ENCODE measurements at regions not wholly inside any gene's neighbourhood (a gene's known extent, or its start where the extent isn't known, plus 50 kb on each side); places are given as distances from the start of the nearest gene placed in this dataset.

- Histone ChIP-seq H3K27ac (ENCODE audit: low read length) (no peak overlapping the region), H3K4me3 (ENCODE audit: low read length in 2 of 2) (no peak overlapping the region), H3K9me3 (ENCODE audit: control insufficient read depth in 2 of 2, low read length in 2 of 2) (peaks cover 0 to 3% of the 10 kb centered on the region in 2 donors), H3K4me1 (ENCODE audit: control insufficient read depth, insufficient read depth, low read length) (peaks cover 24% of the 10 kb centered on the region), H3K27me3 (ENCODE audit: control insufficient read depth in 1 of 2, insufficient read depth in 2 of 2, low read length in 2 of 2) (no peaks in the 10 kb centered on the region), H3K9ac (ENCODE audit: low read length in 2 of 2) (no peak overlapping the region), H3K36me3 (ENCODE audit: control insufficient read depth in 2 of 2, insufficient read depth in 2 of 2, low read length in 2 of 2) (peaks cover 0 to 2% of the 10 kb centered on the region in 2 donors)
Observed at GRCh38 chr9:110146373-110146772, 61.6 kb downstream of the C9orf152 start.

GRCh38 chr9:110148384-110148783, 59.6 kb downstream of the C9orf152 start:
- Histone ChIP-seq H3K9me3 (ENCODE audit: control insufficient read depth in 2 of 2, low read length in 2 of 2) (peaks cover 0 to 3% of the 10 kb centered on the region in 2 donors), H3K9ac (ENCODE audit: low read length in 2 of 2) (no peak overlapping the region), H3K27ac (ENCODE audit: low read length) (no peak overlapping the region), H3K27me3 (ENCODE audit: control insufficient read depth in 1 of 2, insufficient read depth in 2 of 2, low read length in 2 of 2) (no peaks in the 10 kb centered on the region), H3K4me1 (ENCODE audit: control insufficient read depth, insufficient read depth, low read length) (peaks cover 16% of the 10 kb centered on the region), H3K4me3 (ENCODE audit: low read length in 2 of 2) (no peak overlapping the region), H3K36me3 (ENCODE audit: control insufficient read depth in 2 of 2, insufficient read depth in 2 of 2, low read length in 2 of 2) (peaks cover 0 to 2% of the 10 kb centered on the region in 2 donors)

- Histone ChIP-seq H3K27me3 (ENCODE audit: control insufficient read depth in 1 of 2, insufficient read depth in 2 of 2, low read length in 2 of 2) (no peaks in the 10 kb centered on the region), H3K4me3 (ENCODE audit: low read length in 2 of 2) (no peak overlapping the region), H3K9ac (ENCODE audit: low read length in 2 of 2) (no peak overlapping the region), H3K36me3 (ENCODE audit: control insufficient read depth in 2 of 2, insufficient read depth in 2 of 2, low read length in 2 of 2) (peaks cover 0 to 2% of the 10 kb centered on the region in 2 donors), H3K27ac (ENCODE audit: low read length) (no peak overlapping the region), H3K4me1 (ENCODE audit: control insufficient read depth, insufficient read depth, low read length) (peaks cover 12% of the 10 kb centered on the region), H3K9me3 (ENCODE audit: control insufficient read depth in 2 of 2, low read length in 2 of 2) (peaks cover 0 to 3% of the 10 kb centered on the region in 2 donors)
Observed at GRCh38 chr9:110148891-110149290, 59.1 kb downstream of the C9orf152 start.

Measured in stomach smooth muscle (tissue), 2 donors.